CD14-positive monocyte (primary cell): ENCODE measurements at regions not wholly inside any gene's neighbourhood (a gene's known extent, or its start where the extent isn't known, plus 50 kb on each side); places are given as distances from the start of the nearest gene placed in this dataset.

Experiments
- DNase-seq, 3 donors: peaks; one replicate each; pipeline ENCODE4 v3.0.0-alpha.2; 2011 to 2022
- H2AFZ ChIP-seq: 2 replicates; pipeline ENCODE4 v1.6.0; 2012; ENCODE audit warnings: mild to moderate bottlenecking, low read depth, low read length, inconsistent platforms; ENCODE audit not compliant: insufficient read depth, poor library complexity, severe bottlenecking
- H3K27ac ChIP-seq, 2 donors: 1 replicate in 1 of 2; 2 replicates in 1 of 2; pipeline ENCODE4 v1.5.1; 2012 to 2013; ENCODE audit warnings: low read length in 2 of 2, control low read depth in 1 of 2, inconsistent platforms in 1 of 2, low read depth in 1 of 2, mild to moderate bottlenecking in 1 of 2
- H3K27me3 ChIP-seq, 2 donors: one replicate each; pipeline versions ENCODE4 v1.6.0 to v1.6.1; 2011 to 2013; ENCODE audit warnings: low read length in 2 of 2; ENCODE audit not compliant: control insufficient read depth in 2 of 2, insufficient read depth in 2 of 2
- H3K36me3 ChIP-seq, 2 donors: replicated peaks in 1 of 2; 1 replicate in 1 of 2; 2 replicates in 1 of 2; pipeline versions ENCODE4 v1.5.1 to v1.6.1; 2012 to 2013; ENCODE audit warnings: low read length in 2 of 2, control low read depth in 1 of 2, inconsistent platforms in 1 of 2, mild to moderate bottlenecking in 1 of 2; ENCODE audit not compliant: insufficient read depth in 2 of 2, control insufficient read depth in 1 of 2
- H3K4me1 ChIP-seq, 2 donors: 1 replicate in 1 of 2; 2 replicates in 1 of 2; pipeline versions ENCODE4 v1.5.1 to v1.6.1; 2012 to 2013; ENCODE audit warnings: low read length in 2 of 2, control low read depth in 1 of 2, inconsistent platforms in 1 of 2, mild to moderate bottlenecking in 1 of 2, moderate library complexity in 1 of 2; ENCODE audit not compliant: insufficient read depth in 2 of 2, control insufficient read depth in 1 of 2
- H3K4me2 ChIP-seq: replicated peaks from 2 replicates; pipeline ENCODE3; 2012; ENCODE audit warnings: low read length, moderate library complexity, mild to moderate bottlenecking; ENCODE audit not compliant: poor library complexity, severe bottlenecking; ENCODE audit errors: extremely low read depth
- H3K4me3 ChIP-seq, 3 experiments: fragments of 200-600 bp in 1 of 3; sonication (generic) in 1 of 3; replicated peaks in 1 of 3; 1 replicate in 2 of 3; 2 replicates in 1 of 3; pipeline ENCODE4 v1.5.1; 2011 to 2013; ENCODE audit warnings: low read length in 3 of 3, mild to moderate bottlenecking in 3 of 3, control low read depth in 2 of 3, low read depth in 2 of 3, inconsistent platforms in 1 of 3, moderate library complexity in 1 of 3
- H3K79me2 ChIP-seq: 2 replicates; pipeline ENCODE4 v1.6.0; 2012; ENCODE audit warnings: mild to moderate bottlenecking, control low read depth, inconsistent platforms, low read length, moderate library complexity; ENCODE audit not compliant: insufficient read depth
- H3K9ac ChIP-seq: 2 replicates; pipeline ENCODE4 v1.6.0; 2017; ENCODE audit warnings: low read length, mild to moderate bottlenecking; ENCODE audit not compliant: insufficient read depth, poor library complexity, severe bottlenecking
- H3K9me3 ChIP-seq, 2 donors: replicated peaks in 1 of 2; 1 replicate in 1 of 2; 2 replicates in 1 of 2; pipeline versions ENCODE4 v1.5.1 to v1.6.1; 2012 to 2013; ENCODE audit warnings: low read length in 2 of 2, control low read depth in 1 of 2; ENCODE audit not compliant: control insufficient read depth in 1 of 2, insufficient read depth in 1 of 2
- H4K20me1 ChIP-seq: 2 replicates; pipeline ENCODE4 v1.6.0; 2012; ENCODE audit warnings: mild to moderate bottlenecking, low read length, control low read depth, moderate library complexity; ENCODE audit not compliant: insufficient read depth
- H3K27ac Mint-ChIP-seq, 7 donors: one replicate each; pipeline ENCODE4 v1.8.0; 2020; ENCODE audit warnings: mild to moderate bottlenecking in 7 of 7, mixed read lengths in 7 of 7, moderate library complexity in 6 of 7, inconsistent platforms in 2 of 7
- H3K27me3 Mint-ChIP-seq, 3 donors: one replicate each; pipeline ENCODE4 v1.8.0; 2021 to 2022; ENCODE audit warnings: low read depth in 3 of 3, mild to moderate bottlenecking in 3 of 3, mixed read lengths in 3 of 3, moderate library complexity in 3 of 3, inconsistent platforms in 1 of 3
- H3K36me3 Mint-ChIP-seq, 2 donors: one replicate each; pipeline ENCODE4 v1.8.0; 2020; ENCODE audit warnings: mixed read lengths in 2 of 2, inconsistent platforms in 1 of 2, mild to moderate bottlenecking in 1 of 2
- H3K4me1 Mint-ChIP-seq: one replicate; pipeline ENCODE4 v1.8.0; 2020; ENCODE audit warnings: mild to moderate bottlenecking, mixed read lengths
- H3K4me3 Mint-ChIP-seq, 2 donors: one replicate each; pipeline ENCODE4 v1.8.0; 2020; ENCODE audit warnings: mild to moderate bottlenecking in 2 of 2, mixed read lengths in 2 of 2, moderate library complexity in 1 of 2
- H3K9me3 Mint-ChIP-seq, 7 donors: one replicate each; pipeline ENCODE4 v1.8.0; 2020 to 2022; ENCODE audit warnings: mixed read lengths in 7 of 7, mild to moderate bottlenecking in 6 of 7, moderate library complexity in 6 of 7, inconsistent platforms in 2 of 7
- WGBS: methylation state at CpG from one replicate; pipeline ENCODE4 v1.1.5; 2013; ENCODE audit warnings: missing lambda C conversion rate; ENCODE audit not compliant: insufficient coverage; 5-methylcytosine and 5-hydroxymethylcytosine counted together
- intact Hi-C, 2 donors: fragments of 100-400 bp; cut with micrococcal nuclease; formaldehyde crosslinking; loops; one replicate each; pipeline versions ENCODE4 v1.15.0 to v1.15.1; 2023
- TF ChIP-seq, protein P1 (sequence below): fragments of 200-600 bp; IDR thresholded peaks from one replicate; pipeline ENCODE4 v1.8.0; 2022; ENCODE audit warnings: antibody characterized with exemption, mild to moderate bottlenecking

DNA sequence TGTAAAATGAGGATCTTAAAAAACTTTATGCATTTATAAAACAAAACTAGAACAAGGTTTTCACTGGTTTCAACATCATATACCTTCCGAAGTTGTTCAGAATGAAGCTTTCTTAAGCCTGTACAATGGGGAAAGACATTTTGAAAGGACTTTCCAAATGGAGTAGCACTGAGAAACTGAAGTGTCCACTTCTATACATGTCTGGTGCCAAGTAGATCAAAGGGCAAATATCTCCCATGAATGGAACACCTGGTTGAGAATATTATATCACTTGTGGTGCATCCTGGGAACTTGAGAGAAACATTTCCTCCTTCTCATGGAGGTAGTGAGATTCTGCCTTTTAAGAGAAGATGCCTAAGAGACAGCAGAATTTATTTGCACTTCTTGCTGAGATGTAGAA, 182.1 kb upstream of the ACTBL2 start:
- intact Hi-C loops = no loop called here
- no peak overlapping the region for H3K27ac ChIP-seq
- H3K4me1 ChIP-seq = no peaks in the 10 kb centered on the region
- Mint-ChIP-seq H3K4me1 (no peaks in the 10 kb centered on the region), H3K27me3 (peaks cover 0 to 2% (median 0%) of the 10 kb centered on the region in 3 donors), H3K9me3 (peaks cover 0 to 5% (median 0%) of the 10 kb centered on the region in 7 donors), H3K27ac (no peak overlapping the region), H3K4me3 (no peak overlapping the region), H3K36me3 (no peaks in the 10 kb centered on the region)
- H3K4me3 ChIP-seq = no peak overlapping the region
- no peak overlapping the region for H2AFZ ChIP-seq
- no peaks in the 10 kb centered on the region for H3K27me3 ChIP-seq
- WGBS = no CpG with 5 or more reads among the region's 1 CpG
- no peak overlapping the region for H3K4me2 ChIP-seq
- H3K79me2 ChIP-seq = no peaks in the 10 kb centered on the region
- no peaks in the 10 kb centered on the region for H4K20me1 ChIP-seq
- H3K9ac ChIP-seq = no peak overlapping the region
- no peaks in the 10 kb centered on the region for H3K9me3 ChIP-seq
- no peak for DNase-seq
- TF ChIP-seq, protein P1, sequence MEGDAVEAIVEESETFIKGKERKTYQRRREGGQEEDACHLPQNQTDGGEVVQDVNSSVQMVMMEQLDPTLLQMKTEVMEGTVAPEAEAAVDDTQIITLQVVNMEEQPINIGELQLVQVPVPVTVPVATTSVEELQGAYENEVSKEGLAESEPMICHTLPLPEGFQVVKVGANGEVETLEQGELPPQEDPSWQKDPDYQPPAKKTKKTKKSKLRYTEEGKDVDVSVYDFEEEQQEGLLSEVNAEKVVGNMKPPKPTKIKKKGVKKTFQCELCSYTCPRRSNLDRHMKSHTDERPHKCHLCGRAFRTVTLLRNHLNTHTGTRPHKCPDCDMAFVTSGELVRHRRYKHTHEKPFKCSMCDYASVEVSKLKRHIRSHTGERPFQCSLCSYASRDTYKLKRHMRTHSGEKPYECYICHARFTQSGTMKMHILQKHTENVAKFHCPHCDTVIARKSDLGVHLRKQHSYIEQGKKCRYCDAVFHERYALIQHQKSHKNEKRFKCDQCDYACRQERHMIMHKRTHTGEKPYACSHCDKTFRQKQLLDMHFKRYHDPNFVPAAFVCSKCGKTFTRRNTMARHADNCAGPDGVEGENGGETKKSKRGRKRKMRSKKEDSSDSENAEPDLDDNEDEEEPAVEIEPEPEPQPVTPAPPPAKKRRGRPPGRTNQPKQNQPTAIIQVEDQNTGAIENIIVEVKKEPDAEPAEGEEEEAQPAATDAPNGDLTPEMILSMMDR = no peak
- H3K36me3 ChIP-seq = no peaks in the 10 kb centered on the region

DNA sequence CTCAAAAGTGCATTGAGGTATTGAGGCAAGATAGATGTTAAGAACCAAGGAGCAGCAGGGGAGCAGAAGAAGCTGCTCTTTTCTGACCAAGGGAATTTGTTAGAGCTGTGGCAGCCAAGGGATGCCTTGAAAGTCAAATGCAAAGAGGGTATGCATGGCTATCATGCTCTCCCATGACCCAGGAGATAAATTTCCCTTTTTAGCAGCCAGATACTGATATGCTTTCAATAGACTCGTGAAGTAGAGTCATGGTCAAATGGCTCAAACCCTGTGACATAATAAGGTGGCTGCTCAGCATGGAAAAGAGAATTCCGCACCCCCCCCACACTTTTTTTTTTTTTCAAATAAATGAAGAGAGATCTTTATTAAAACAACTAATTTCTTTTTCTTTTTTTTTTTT, 180.9 kb upstream of the ACTBL2 start:
- peaks cover 0 to 2% (median 0%) of the 10 kb centered on the region in 3 donors for H3K27me3 Mint-ChIP-seq

More for the DNA sequence above, 180.9 kb upstream of the ACTBL2 start:
- Histone ChIP-seq H3K9ac (no peak overlapping the region), H3K4me1 (no peaks in the 10 kb centered on the region), H3K27ac (no peak overlapping the region), H3K79me2 (no peaks in the 10 kb centered on the region), H3K9me3 (no peaks in the 10 kb centered on the region), H2AFZ (no peak overlapping the region), H3K4me2 (no peak overlapping the region), H4K20me1 (no peaks in the 10 kb centered on the region), H3K4me3 (no peak overlapping the region), H3K27me3 (no peaks in the 10 kb centered on the region), H3K36me3 (no peaks in the 10 kb centered on the region)
- Mint-ChIP-seq H3K36me3 (no peaks in the 10 kb centered on the region), H3K9me3 (peaks cover 0 to 8% (median 0%) of the 10 kb centered on the region in 7 donors), H3K27ac (no peak overlapping the region), H3K4me3 (no peak overlapping the region), H3K4me1 (no peaks in the 10 kb centered on the region)
- no peak for DNase-seq
- intact Hi-C loops = no loop called here
- WGBS = no CpG with 5 or more reads among the region's 2 CpGs
- TF ChIP-seq, protein P1 = no peak
